Ureter (tissue), 1 donor: ENCODE measurements at regions not wholly inside any gene's neighbourhood (a gene's known extent, or its start where the extent isn't known, plus 50 kb on each side); places are given as distances from the start of the nearest gene placed in this dataset.
"Not testable (repeated sequence)": the region's sequence is repeated elsewhere in the genome, so short reads cannot be mapped to it uniquely, and the experiment has no call there.

Experiments
- DNase-seq: peaks from one replicate; pipeline ENCODE4 v3.0.0-alpha.2; 2020; ENCODE audit warnings: low spot score
- donor health status: DM: yes; HTN: yes; CAD: no.

DNA sequence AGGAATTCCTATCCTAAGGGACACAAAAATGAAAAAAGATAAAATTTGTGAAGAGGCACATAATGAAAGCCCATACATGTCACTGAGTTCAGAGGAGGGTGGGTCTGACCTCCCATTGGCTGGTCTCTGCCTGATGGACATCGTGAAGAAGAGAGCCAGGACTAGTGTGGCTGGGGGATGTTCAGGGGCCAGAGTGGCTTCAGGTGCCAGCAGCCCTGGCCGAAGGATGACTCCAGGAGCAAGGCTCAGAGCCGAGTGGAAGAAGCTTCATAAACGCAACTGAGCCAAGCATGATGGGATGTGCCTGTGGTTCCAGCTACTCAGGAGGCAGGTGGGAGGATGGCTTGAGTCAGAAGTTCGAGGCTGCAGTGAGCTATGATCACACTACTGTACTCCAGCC, 56.9 kb upstream of the ATP5PO start:
- DNase-seq: no peak

DNA sequence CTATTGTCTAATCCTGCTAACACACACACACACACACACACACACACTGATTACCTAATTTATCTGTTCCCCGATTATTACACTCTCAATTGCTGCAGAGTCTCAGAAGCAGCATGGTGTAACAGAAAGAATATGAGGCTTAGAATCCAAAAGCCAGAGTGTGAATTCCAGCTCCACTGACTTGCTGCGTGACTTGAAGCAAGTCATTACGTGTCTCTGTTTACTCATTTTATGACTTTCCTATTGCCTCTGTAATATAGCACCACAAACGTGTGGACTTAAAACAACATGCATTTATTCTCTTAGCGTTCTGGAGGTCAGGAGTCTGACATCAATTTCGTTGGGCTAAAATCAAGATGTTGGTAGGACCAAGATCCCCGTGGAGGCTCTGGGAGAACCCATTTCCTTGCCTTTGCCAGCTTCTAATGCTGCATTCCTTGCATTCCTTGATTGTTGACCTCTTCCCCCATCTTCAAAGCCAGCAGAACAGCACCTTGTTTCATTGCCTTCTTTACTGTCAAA, 55.9 kb upstream of the ATP5PO start:
- no peak for DNase-seq

DNA sequence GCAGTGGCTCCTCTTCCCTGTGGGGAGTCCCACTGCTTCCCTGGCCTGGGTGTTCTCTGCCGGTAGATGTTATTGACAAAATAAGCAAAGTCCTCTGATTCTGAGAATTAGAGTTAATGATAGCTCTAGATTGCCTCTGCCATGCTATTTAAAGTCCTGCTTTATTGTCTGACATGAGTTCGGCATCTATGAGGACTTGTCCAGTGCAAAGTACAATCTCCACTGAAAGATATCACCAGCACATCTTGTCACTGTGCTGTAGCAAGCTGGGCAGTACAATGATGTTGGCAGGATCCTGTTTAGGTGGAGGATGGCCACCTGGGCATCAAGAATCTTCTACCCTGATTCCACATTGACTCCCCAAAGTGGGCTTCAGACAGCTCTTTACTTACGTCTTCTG, 54.0 kb upstream of the ATP5PO start:
- no peak for DNase-seq

DNA sequence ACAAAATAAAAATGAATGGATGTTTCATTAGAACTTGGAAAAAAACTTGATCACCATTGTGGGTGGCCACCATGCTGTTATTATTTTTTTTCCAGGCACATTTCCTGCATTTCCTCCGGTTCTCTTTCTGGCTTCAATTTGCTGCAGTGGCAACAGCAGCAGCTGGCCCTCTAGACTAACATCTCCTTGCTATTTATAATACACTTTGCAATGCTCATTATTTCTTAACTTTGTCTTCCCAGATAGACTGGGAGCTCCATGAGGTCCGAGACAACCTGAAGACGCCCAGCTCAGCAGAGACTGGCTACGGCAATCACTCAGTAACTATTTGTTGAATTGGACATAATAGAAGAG, 53.4 kb upstream of the ATP5PO start:
- no peak for DNase-seq

DNA sequence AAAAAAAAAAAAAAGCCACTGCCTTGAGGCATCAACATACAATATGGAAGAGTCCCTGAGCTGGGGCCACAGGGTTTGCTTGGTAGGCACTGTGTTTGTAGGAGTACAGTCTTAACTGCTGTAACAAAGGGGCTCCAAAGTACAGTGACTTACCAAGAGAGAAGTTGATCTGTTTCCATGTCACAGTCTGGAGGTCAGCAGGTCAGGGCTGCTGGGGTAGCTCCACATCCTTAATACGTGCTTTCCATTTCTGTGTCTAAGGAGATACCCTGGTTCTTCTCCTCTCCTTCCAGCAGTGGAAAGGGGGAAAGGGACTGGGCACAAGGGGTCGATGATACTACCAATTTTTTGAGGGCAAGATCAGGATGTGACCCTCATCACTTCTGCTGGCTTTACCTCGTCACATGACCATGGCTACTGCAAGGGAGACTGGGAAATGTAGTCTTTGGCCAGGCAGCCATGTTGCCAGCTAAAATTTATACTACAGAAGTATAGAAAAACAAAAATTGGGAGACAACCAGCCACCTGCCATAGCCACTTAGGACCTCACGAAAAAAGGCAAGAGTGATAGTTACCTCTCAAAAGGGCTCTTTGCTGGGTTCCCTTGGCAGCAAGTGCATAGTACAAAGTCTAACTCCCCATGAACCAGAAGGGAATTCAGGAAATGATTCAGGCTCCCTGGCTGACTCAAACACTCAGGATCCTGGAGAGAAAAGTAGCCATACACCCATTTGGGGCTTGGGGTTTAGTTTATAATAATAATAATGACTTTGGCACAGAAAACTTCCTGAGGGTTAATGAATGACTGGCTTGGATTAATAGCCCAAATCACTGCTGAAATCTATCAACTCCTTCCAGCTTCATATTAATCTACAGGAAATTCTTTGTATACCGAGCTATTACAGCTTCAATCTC, 52.7 kb upstream of the ATP5PO start:
- DNase-seq: no peak

DNA sequence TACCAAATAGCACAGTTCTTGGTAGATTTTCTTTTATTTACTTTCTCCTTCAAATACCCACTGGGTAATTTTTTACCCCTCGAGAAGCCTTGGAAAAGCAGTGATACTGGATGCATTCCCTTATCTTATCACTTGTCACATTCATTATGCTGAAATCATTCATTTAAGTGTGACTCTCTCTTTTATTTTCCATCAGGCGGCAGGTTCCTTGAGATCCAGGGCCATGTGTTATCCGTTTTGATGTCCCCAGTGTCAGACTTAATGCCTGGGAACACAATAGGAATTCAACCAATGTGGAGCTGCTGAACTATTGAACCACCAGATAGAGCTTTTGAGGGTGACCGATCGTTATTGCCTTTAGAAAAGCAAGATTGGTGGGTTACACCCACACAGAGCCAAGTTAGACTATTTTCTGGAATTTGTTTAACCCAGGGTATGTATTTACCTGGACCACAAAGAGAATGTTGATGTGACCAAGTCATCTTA, 51.5 kb upstream of the ATP5PO start:
- DNase-seq: no peak

DNA sequence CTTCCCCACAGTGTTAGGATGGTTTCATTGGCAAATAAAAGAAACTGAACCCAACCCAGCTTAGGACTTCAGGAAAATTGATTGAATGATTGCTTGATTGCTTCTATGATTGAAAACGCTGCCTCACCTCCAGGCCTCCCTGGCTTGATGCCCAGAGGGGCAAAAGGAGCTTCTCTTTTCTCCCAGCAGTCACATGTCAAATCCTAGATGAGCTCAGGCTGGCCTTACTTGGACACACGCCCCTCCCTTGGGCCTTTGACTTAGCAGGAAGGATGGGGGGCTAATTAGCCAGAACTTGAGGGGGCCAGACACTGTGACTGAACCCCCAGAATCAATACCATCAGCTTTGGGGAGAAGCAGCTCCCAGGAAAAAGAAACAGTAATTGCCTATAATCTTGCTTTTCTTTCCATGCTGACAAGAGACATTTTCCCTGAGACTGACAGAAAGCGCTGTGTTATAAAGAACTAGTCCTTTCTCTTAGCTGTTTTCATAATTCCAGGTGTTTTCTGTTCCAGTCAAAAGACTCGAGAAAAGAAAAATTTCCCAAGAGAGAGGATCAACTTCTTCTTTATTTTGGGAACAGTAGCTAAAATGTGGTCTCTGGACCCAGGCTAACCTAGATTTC, 50.8 kb upstream of the ATP5PO start:
- no peak for DNase-seq

DNA sequence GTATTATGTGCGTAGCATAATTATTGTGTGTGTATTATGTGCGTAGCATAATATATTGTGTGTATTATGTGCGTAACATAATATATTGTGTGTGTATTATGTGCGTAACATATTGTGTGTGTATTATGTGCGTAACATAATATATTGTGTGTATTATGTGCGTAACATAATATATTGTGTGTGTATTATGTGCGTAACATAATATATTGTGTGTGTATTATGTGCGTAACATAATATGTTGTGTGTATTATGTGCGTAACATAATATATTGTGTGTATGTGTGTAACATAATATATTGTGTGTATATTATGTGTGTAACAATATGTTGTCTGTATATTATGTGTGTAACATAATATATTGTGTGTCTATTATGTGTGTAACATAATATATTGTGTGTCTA, 50.1 kb upstream of the ATP5PO start:
- DNase-seq: not testable (repeated sequence)
